K562 (cell line): ENCODE measurements at regions not wholly inside any gene's neighbourhood (a gene's known extent, or its start where the extent isn't known, plus 50 kb on each side); places are given as distances from the start of the nearest gene placed in this dataset.
A peak's percentile ranks its signal among the peaks of the same experiment; 100 is the strongest.

Experiments
- ATAC-seq: fragments of 200-7000 bp; cut with Tn5 transposase; 3 replicates; pipeline ENCODE4 v1.9.1; 2020; ENCODE audit warnings: moderate library complexity
- BruUV-seq: library from RNA; stranded (reverse); fragments of 400-500 nt; replicated peaks from 2 replicates; lab custom pipeline; 2021; lab: Mats Ljungman, UMichigan
- CTCF ChIA-PET: fragments of 300-600 bp; formaldehyde crosslinking; extraction: SDS; loops from one replicate; lab custom pipeline; 2021; ENCODE audit warnings: low intra/inter-chr PET ratio; lab: Yijun Ruan, JAX
- POLR2A ChIA-PET: fragments of 300-600, 350-650 bp; sonication (Branson Sonifier 250); formaldehyde crosslinking; extraction: SDS; loops from one replicate; lab custom pipeline; 2021; ENCODE audit warnings: antibody characterized with exemption, inconsistent platforms; lab: Yijun Ruan, JAX
- DNase-seq, 4 experiments: peaks; one replicate each; pipeline versions ENCODE4 v3.0.0 to v3.0.0-alpha.2; 2011 to 2018; ENCODE audit warnings: low spot score in 3 of 4, mixed read lengths in 3 of 4; ENCODE audit errors: extremely low read depth in 1 of 4
- FAIRE-seq: peaks from 2 replicates; lab custom pipeline; 2011; peaks lifted over from hg19 to GRCh38; lab: Jason Lieb, UNC
- H2AFZ ChIP-seq: 2 replicates; pipeline ENCODE4 v1.6.0; 2011; ENCODE audit warnings: low read depth, low read length, control low read depth, inconsistent platforms
- H3K27ac ChIP-seq: fragments of 200-600 bp; 3 replicates; pipeline ENCODE4 v1.8.0; 2011; ENCODE audit warnings: low read depth, mild to moderate bottlenecking, control low read depth, inconsistent platforms, low read length, moderate library complexity, mixed read lengths; ENCODE audit errors: extremely low read depth
- H3K27me3 ChIP-seq, 2 experiments: fragments of 300-600 bp in 1 of 2; 2 replicates in 1 of 2; 3 replicates in 1 of 2; pipeline versions ENCODE4 v1.6.0 to v1.8.0; 2011; ENCODE audit warnings: inconsistent platforms in 2 of 2, low read length in 2 of 2, mild to moderate bottlenecking in 1 of 2, mixed read lengths in 1 of 2, moderate library complexity in 1 of 2; ENCODE audit not compliant: control insufficient read depth in 2 of 2, insufficient read depth in 2 of 2
- H3K36me3 ChIP-seq: fragments of 300-600 bp; 3 replicates; pipeline ENCODE4 v1.8.0; 2011; ENCODE audit warnings: mild to moderate bottlenecking, low read length, inconsistent platforms; ENCODE audit not compliant: control insufficient read depth, insufficient read depth
- H3K4me1 ChIP-seq, 2 experiments: fragments of 200-600 bp in 1 of 2; replicated peaks in 1 of 2; 2 replicates in 1 of 2; 3 replicates in 1 of 2; pipeline versions ENCODE4 v1.5.1 to v1.8.0; 2011; ENCODE audit warnings: inconsistent platforms in 2 of 2, low read length in 2 of 2, mild to moderate bottlenecking in 1 of 2, mixed read lengths in 1 of 2, moderate library complexity in 1 of 2; ENCODE audit not compliant: control insufficient read depth in 2 of 2, insufficient read depth in 2 of 2
- H3K4me2 ChIP-seq: 2 replicates; pipeline ENCODE4 v1.6.1; 2011; ENCODE audit warnings: low read length, control low read depth, inconsistent platforms, mixed read lengths; ENCODE audit not compliant: insufficient read depth
- H3K4me3 ChIP-seq: fragments of 200-600 bp; sonication (generic), shearing (Covaris generic); 2 replicates; pipeline ENCODE4 v1.5.1; 2016; ENCODE audit warnings: control low read depth, inconsistent platforms
- H3K79me2 ChIP-seq: fragments of 200-600 bp; 3 replicates; pipeline ENCODE4 v1.8.0; 2011; ENCODE audit warnings: low read length, inconsistent platforms; ENCODE audit not compliant: control insufficient read depth, insufficient read depth
- H3K9ac ChIP-seq, 2 experiments: 2 replicates each; pipeline versions ENCODE4 v1.6.0 to v1.6.1; 2011; ENCODE audit warnings: low read depth in 2 of 2, low read length in 2 of 2, control low read depth in 1 of 2, inconsistent platforms in 1 of 2, mild to moderate bottlenecking in 1 of 2, mixed read lengths in 1 of 2; ENCODE audit not compliant: insufficient read depth in 1 of 2
- H3K9me1 ChIP-seq: one replicate; pipeline ENCODE4 v1.6.0; 2011; ENCODE audit warnings: inconsistent platforms, mild to moderate bottlenecking, low read length, moderate library complexity; ENCODE audit not compliant: control insufficient read depth, insufficient read depth
- H3K9me3 ChIP-seq: replicated peaks from 2 replicates; pipeline ENCODE4 v1.5.1; 2011; ENCODE audit warnings: low read depth, low read length, inconsistent platforms; ENCODE audit not compliant: control insufficient read depth, insufficient read depth
- H4K20me1 ChIP-seq: replicated peaks from 2 replicates; pipeline ENCODE4 v1.6.1; 2011; ENCODE audit warnings: low read length, inconsistent platforms, mixed read lengths; ENCODE audit not compliant: control insufficient read depth, insufficient read depth
- HNRNPLL ChIP-seq: fragments of 200-400 bp; formaldehyde crosslinking; IDR thresholded peaks from 2 replicates; pipeline ENCODE4 v1.6.1; 2017; ENCODE audit warnings: low read length, low read depth, mild to moderate bottlenecking; ENCODE audit not compliant: poor library complexity, severe bottlenecking
- ZBTB40 ChIP-seq, 2 experiments: fragments of 450-650 bp in 1 of 2; sonication (generic) in 1 of 2; formaldehyde crosslinking in 1 of 2; IDR thresholded peaks; 2 replicates each; pipeline versions ENCODE4 v1.7.1 to v1.9.0; 2016 to 2022; ENCODE audit warnings: inconsistent platforms in 1 of 2, mild to moderate bottlenecking in 1 of 2, missing genetic modification reagents in 1 of 2
- in situ Hi-C: fragments of 300-500 bp; cut with MboI; formaldehyde crosslinking; loops from 4 replicates; pipeline ENCODE4 v1.15.0; 2018; ENCODE audit warnings: inconsistent platforms, mixed read lengths
- intact Hi-C: fragments of 100-400 bp; cut with micrococcal nuclease; formaldehyde crosslinking; loops from 2 replicates; pipeline ENCODE4 v1.14.2; 2022

GRCh38 chr7:118531566-118531965 lies 307.1 kb downstream of the ANKRD7 start:
- no peak for ATAC-seq

More at GRCh38 chr7:118531566-118531965, 307.1 kb downstream of the ANKRD7 start:
- no peak for FAIRE-seq
- BruUV-seq: no TSS peak
- no peaks in the 10 kb centered on the region for H3K36me3 ChIP-seq
- ChIA-PET POLR2A (no interaction called here), CTCF (no interaction called here)
- DNase-seq: no peak
- no peak overlapping the region for H3K9ac ChIP-seq
- H3K27me3 ChIP-seq: no peaks in the 10 kb centered on the region
- H3K4me2 ChIP-seq: no peak overlapping the region
- TF ChIP-seq ZBTB40 (IDR thresholded peaks at IDR 0.05) (peak; percentile 73), ZBTB40 (CRISPR knock-in tag; IDR thresholded peaks at IDR 0.05) (peak; percentile 74), HNRNPLL (no peak)
- no peaks in the 10 kb centered on the region for H3K9me1 ChIP-seq
- no peak overlapping the region for H2AFZ ChIP-seq
- intact Hi-C loops (no loop called here), in situ Hi-C loops (no loop called here)
- H4K20me1 ChIP-seq: no peaks in the 10 kb centered on the region
- no peaks in the 10 kb centered on the region for H3K9me3 ChIP-seq
- H3K79me2 ChIP-seq: no peaks in the 10 kb centered on the region
- H3K27ac ChIP-seq: no peak overlapping the region
- H3K4me3 ChIP-seq: no peak overlapping the region
- no peaks in the 10 kb centered on the region for H3K4me1 ChIP-seq
